SK-N-SH (cell line): ENCODE measurements at regions not wholly inside any gene's neighbourhood (a gene's known extent, or its start where the extent isn't known, plus 50 kb on each side); places are given as distances from the start of the nearest gene placed in this dataset.

Experiments
- CTCF ChIP-seq: fragments of 200-600 bp; sonication (generic); IDR thresholded peaks from 2 replicates; pipeline ENCODE4 v1.6.1; 2017; ENCODE audit warnings: antibody characterized with exemption, mild to moderate bottlenecking, moderate library complexity
- ELF1 ChIP-seq: IDR thresholded peaks from 2 replicates; pipeline ENCODE4 v1.4.0; 2012
- MEF2A ChIP-seq: IDR thresholded peaks from 2 replicates; pipeline ENCODE4 v1.4.0; 2012; ENCODE audit warnings: low read depth, borderline replicate concordance
- MXI1 ChIP-seq: IDR thresholded peaks from 2 replicates; pipeline ENCODE4 v1.6.1; 2012; ENCODE audit warnings: mild to moderate bottlenecking, low read depth, low read length, improper control_type of control experiment
- NFIC ChIP-seq: IDR thresholded peaks from 2 replicates; pipeline ENCODE4 v1.4.0; 2012; ENCODE audit warnings: borderline replicate concordance
- NRF1 ChIP-seq: IDR thresholded peaks from 2 replicates; pipeline ENCODE4 v1.6.1; 2012; ENCODE audit warnings: low read depth, mild to moderate bottlenecking, low read length
- RAD21 ChIP-seq: IDR thresholded peaks from 2 replicates; pipeline ENCODE4 v1.6.1; 2012; ENCODE audit warnings: mild to moderate bottlenecking, low read length
- REST ChIP-seq: IDR thresholded peaks from 2 replicates; pipeline ENCODE4 v1.6.1; 2012; ENCODE audit warnings: mild to moderate bottlenecking, low read depth, low read length, moderate library complexity
- SIN3A ChIP-seq: IDR thresholded peaks from 2 replicates; pipeline ENCODE4 v1.6.1; 2012; ENCODE audit warnings: low read depth, mild to moderate bottlenecking, low read length, moderate library complexity, borderline replicate concordance
- TEAD4 ChIP-seq: IDR thresholded peaks from 2 replicates; pipeline ENCODE4 v1.4.0; 2012; ENCODE audit warnings: mild to moderate bottlenecking, borderline replicate concordance; ENCODE audit not compliant: insufficient read depth
- USF2 ChIP-seq: fragments of 150-350 bp; IDR thresholded peaks from 2 replicates; pipeline ENCODE4 v1.6.1; 2017; ENCODE audit warnings: antibody characterized with exemption, low read length, low read depth, borderline replicate concordance

DNA sequence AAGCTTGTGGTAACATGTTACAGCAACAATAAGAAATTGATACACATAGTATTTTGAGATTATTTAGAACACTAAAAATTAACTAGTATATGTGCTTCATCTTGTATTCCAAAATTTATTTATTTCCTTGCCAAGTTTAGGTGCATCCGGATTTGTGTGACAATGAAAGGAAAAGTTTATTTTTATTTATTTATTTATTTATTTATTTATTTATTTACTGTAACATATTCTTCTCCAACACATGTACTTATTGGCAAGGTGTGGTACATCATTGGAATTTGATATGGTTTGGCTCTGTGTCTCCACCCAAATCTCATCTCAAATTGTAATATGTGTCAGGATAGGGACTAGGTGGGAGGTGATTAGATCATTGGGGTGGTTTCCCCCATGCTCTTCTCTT, 373.3 kb upstream of the EDIL3 start:
- TF ChIP-seq CTCF (no peak), SIN3A (no peak), RAD21 (no peak), ELF1 (no peak), REST (no peak), NFIC (no peak), MXI1 (no peak), MEF2A (no peak), TEAD4 (no peak), NRF1 (no peak), USF2 (no peak)
